K562 (cell line): ENCODE measurements at regions not wholly inside any gene's neighbourhood (a gene's known extent, or its start where the extent isn't known, plus 50 kb on each side); places are given as distances from the start of the nearest gene placed in this dataset.

Experiments used
- ATAC-seq: fragments of 200-7000 bp; cut with Tn5 transposase; 3 replicates; pipeline ENCODE4 v1.9.1; 2020; ENCODE audit warnings: moderate library complexity
- BruUV-seq: library from RNA; stranded (reverse); fragments of 400-500 nt; replicated peaks from 2 replicates; lab custom pipeline; 2021; lab: Mats Ljungman, UMichigan
- CTCF ChIA-PET: fragments of 300-600 bp; formaldehyde crosslinking; extraction: SDS; loops from one replicate; lab custom pipeline; 2021; ENCODE audit warnings: low intra/inter-chr PET ratio; lab: Yijun Ruan, JAX
- POLR2A ChIA-PET: fragments of 300-600, 350-650 bp; sonication (Branson Sonifier 250); formaldehyde crosslinking; extraction: SDS; loops from one replicate; lab custom pipeline; 2021; ENCODE audit warnings: antibody characterized with exemption, inconsistent platforms; lab: Yijun Ruan, JAX
- DNase-seq, 4 experiments: peaks; one replicate each; pipeline versions ENCODE4 v3.0.0 to v3.0.0-alpha.2; 2011 to 2018; ENCODE audit warnings: low spot score in 3 of 4, mixed read lengths in 3 of 4; ENCODE audit errors: extremely low read depth in 1 of 4
- FAIRE-seq: peaks from 2 replicates; lab custom pipeline; 2011; peaks lifted over from hg19 to GRCh38; lab: Jason Lieb, UNC
- H2AFZ ChIP-seq: 2 replicates; pipeline ENCODE4 v1.6.0; 2011; ENCODE audit warnings: low read depth, low read length, control low read depth, inconsistent platforms
- H3K27ac ChIP-seq: fragments of 200-600 bp; 3 replicates; pipeline ENCODE4 v1.8.0; 2011; ENCODE audit warnings: low read depth, mild to moderate bottlenecking, control low read depth, inconsistent platforms, low read length, moderate library complexity, mixed read lengths; ENCODE audit errors: extremely low read depth
- H3K27me3 ChIP-seq, 2 experiments: fragments of 300-600 bp in 1 of 2; 2 replicates in 1 of 2; 3 replicates in 1 of 2; pipeline versions ENCODE4 v1.6.0 to v1.8.0; 2011; ENCODE audit warnings: inconsistent platforms in 2 of 2, low read length in 2 of 2, mild to moderate bottlenecking in 1 of 2, mixed read lengths in 1 of 2, moderate library complexity in 1 of 2; ENCODE audit not compliant: control insufficient read depth in 2 of 2, insufficient read depth in 2 of 2
- H3K36me3 ChIP-seq: fragments of 300-600 bp; 3 replicates; pipeline ENCODE4 v1.8.0; 2011; ENCODE audit warnings: mild to moderate bottlenecking, low read length, inconsistent platforms; ENCODE audit not compliant: control insufficient read depth, insufficient read depth
- H3K4me1 ChIP-seq, 2 experiments: fragments of 200-600 bp in 1 of 2; replicated peaks in 1 of 2; 2 replicates in 1 of 2; 3 replicates in 1 of 2; pipeline versions ENCODE4 v1.5.1 to v1.8.0; 2011; ENCODE audit warnings: inconsistent platforms in 2 of 2, low read length in 2 of 2, mild to moderate bottlenecking in 1 of 2, mixed read lengths in 1 of 2, moderate library complexity in 1 of 2; ENCODE audit not compliant: control insufficient read depth in 2 of 2, insufficient read depth in 2 of 2
- H3K4me2 ChIP-seq: 2 replicates; pipeline ENCODE4 v1.6.1; 2011; ENCODE audit warnings: low read length, control low read depth, inconsistent platforms, mixed read lengths; ENCODE audit not compliant: insufficient read depth
- H3K4me3 ChIP-seq: fragments of 200-600 bp; sonication (generic), shearing (Covaris generic); 2 replicates; pipeline ENCODE4 v1.5.1; 2016; ENCODE audit warnings: control low read depth, inconsistent platforms
- H3K79me2 ChIP-seq: fragments of 200-600 bp; 3 replicates; pipeline ENCODE4 v1.8.0; 2011; ENCODE audit warnings: low read length, inconsistent platforms; ENCODE audit not compliant: control insufficient read depth, insufficient read depth
- H3K9ac ChIP-seq, 2 experiments: 2 replicates each; pipeline versions ENCODE4 v1.6.0 to v1.6.1; 2011; ENCODE audit warnings: low read depth in 2 of 2, low read length in 2 of 2, control low read depth in 1 of 2, inconsistent platforms in 1 of 2, mild to moderate bottlenecking in 1 of 2, mixed read lengths in 1 of 2; ENCODE audit not compliant: insufficient read depth in 1 of 2
- H3K9me1 ChIP-seq: one replicate; pipeline ENCODE4 v1.6.0; 2011; ENCODE audit warnings: inconsistent platforms, mild to moderate bottlenecking, low read length, moderate library complexity; ENCODE audit not compliant: control insufficient read depth, insufficient read depth
- H3K9me3 ChIP-seq: replicated peaks from 2 replicates; pipeline ENCODE4 v1.5.1; 2011; ENCODE audit warnings: low read depth, low read length, inconsistent platforms; ENCODE audit not compliant: control insufficient read depth, insufficient read depth
- H4K20me1 ChIP-seq: replicated peaks from 2 replicates; pipeline ENCODE4 v1.6.1; 2011; ENCODE audit warnings: low read length, inconsistent platforms, mixed read lengths; ENCODE audit not compliant: control insufficient read depth, insufficient read depth
- ESRRB ChIP-seq: fragments of 250-450 bp; sonication (Bioruptor Pico); IDR thresholded peaks from 2 replicates; pipeline ENCODE4 v1.5.0; 2020; ENCODE audit warnings: mild to moderate bottlenecking, moderate library complexity, borderline replicate concordance
- GABPB2 ChIP-seq: fragments of 250-450 bp; sonication (Bioruptor Pico); conservative IDR thresholded peaks from 2 replicates; pipeline ENCODE4 v1.5.1; 2021; ENCODE audit warnings: mild to moderate bottlenecking
- KDM1A ChIP-seq, 2 experiments: fragments of 450-650 bp; IDR thresholded peaks; 2 replicates each; pipeline ENCODE4 v1.6.1; 2016; ENCODE audit warnings: mild to moderate bottlenecking in 2 of 2
- KLF6 ChIP-seq: fragments of 250-450 bp; sonication (Bioruptor Pico); IDR thresholded peaks from 2 replicates; pipeline ENCODE4 v1.4.0; 2020; ENCODE audit warnings: mild to moderate bottlenecking, moderate library complexity, borderline replicate concordance
- RFX5 ChIP-seq: IDR thresholded peaks from 2 replicates; pipeline ENCODE4 v1.6.1; 2011; ENCODE audit warnings: low read depth, mild to moderate bottlenecking, improper control_type of control experiment, low read length
- SP2 ChIP-seq: IDR thresholded peaks from 2 replicates; pipeline ENCODE4 v1.6.1; 2011; ENCODE audit warnings: mild to moderate bottlenecking, low read depth, low read length, moderate library complexity; ENCODE audit not compliant: poor library complexity, severe bottlenecking; ENCODE audit errors: extremely low read depth
- ZNF41 ChIP-seq: fragments of 250-450 bp; sonication (Bioruptor Pico); conservative IDR thresholded peaks from 2 replicates; pipeline ENCODE4 v1.4.0; 2020; ENCODE audit warnings: mild to moderate bottlenecking
- ZNF589 ChIP-seq: fragments of 200-800 bp; sonication (Bioruptor generic); IDR thresholded peaks from 2 replicates; pipeline ENCODE4 v1.6.1; 2016; ENCODE audit warnings: low read depth, missing genetic modification characterization, missing compliant biosample characterization
- ZNF764 ChIP-seq: fragments of 250-450 bp; sonication (Bioruptor Pico); IDR thresholded peaks from 2 replicates; pipeline ENCODE4 v1.4.0; 2020; ENCODE audit warnings: low read depth, mild to moderate bottlenecking, moderate library complexity
- WGBS: fragments of 100-300 bp; shearing (Covaris generic); methylation state at CpG from one replicate; pipeline ENCODE4 v1.1.6; 2016; ENCODE audit warnings: low coverage, mixed read lengths; ENCODE audit not compliant: insufficient coverage; ENCODE audit errors: missing lambda C conversion rate; 5-methylcytosine and 5-hydroxymethylcytosine counted together
- in situ Hi-C: fragments of 300-500 bp; cut with MboI; formaldehyde crosslinking; loops from 4 replicates; pipeline ENCODE4 v1.15.0; 2018; ENCODE audit warnings: inconsistent platforms, mixed read lengths
- intact Hi-C: fragments of 100-400 bp; cut with micrococcal nuclease; formaldehyde crosslinking; loops from 2 replicates; pipeline ENCODE4 v1.14.2; 2022
- TF ChIP-seq, protein P1 (sequence below): fragments of 450-650 bp; IDR thresholded peaks from 2 replicates; pipeline ENCODE4 v1.6.1; 2016; ENCODE audit warnings: low read depth
- TF ChIP-seq, protein P2 (sequence below), 2 experiments: IDR thresholded peaks; 2 replicates each; pipeline ENCODE4 v1.6.1; 2012; ENCODE audit warnings: improper control_type of control experiment in 2 of 2, low read depth in 2 of 2, low read length in 2 of 2, borderline replicate concordance in 1 of 2

DNA sequence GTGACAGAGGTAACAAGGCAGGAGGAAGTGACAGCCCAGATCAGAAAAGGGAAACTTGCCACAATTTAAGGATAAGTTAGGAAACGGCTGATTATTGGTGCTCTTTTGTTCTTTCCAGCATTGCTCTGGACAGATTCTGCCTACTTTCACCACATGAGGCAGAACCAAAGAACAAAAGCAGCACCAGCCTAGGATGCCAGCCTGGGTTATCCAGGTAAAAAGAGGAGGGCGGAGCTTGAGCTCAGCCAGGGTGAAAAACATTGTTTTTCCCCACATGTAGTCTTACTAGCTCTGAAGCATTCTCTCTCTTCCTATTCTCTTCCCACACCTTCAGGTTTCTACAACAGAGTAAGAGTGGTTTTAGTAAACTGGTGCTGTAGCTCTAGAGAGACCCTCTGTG, 300.5 kb downstream of the TMX3 start (continued):
- TF ChIP-seq, protein P1, sequence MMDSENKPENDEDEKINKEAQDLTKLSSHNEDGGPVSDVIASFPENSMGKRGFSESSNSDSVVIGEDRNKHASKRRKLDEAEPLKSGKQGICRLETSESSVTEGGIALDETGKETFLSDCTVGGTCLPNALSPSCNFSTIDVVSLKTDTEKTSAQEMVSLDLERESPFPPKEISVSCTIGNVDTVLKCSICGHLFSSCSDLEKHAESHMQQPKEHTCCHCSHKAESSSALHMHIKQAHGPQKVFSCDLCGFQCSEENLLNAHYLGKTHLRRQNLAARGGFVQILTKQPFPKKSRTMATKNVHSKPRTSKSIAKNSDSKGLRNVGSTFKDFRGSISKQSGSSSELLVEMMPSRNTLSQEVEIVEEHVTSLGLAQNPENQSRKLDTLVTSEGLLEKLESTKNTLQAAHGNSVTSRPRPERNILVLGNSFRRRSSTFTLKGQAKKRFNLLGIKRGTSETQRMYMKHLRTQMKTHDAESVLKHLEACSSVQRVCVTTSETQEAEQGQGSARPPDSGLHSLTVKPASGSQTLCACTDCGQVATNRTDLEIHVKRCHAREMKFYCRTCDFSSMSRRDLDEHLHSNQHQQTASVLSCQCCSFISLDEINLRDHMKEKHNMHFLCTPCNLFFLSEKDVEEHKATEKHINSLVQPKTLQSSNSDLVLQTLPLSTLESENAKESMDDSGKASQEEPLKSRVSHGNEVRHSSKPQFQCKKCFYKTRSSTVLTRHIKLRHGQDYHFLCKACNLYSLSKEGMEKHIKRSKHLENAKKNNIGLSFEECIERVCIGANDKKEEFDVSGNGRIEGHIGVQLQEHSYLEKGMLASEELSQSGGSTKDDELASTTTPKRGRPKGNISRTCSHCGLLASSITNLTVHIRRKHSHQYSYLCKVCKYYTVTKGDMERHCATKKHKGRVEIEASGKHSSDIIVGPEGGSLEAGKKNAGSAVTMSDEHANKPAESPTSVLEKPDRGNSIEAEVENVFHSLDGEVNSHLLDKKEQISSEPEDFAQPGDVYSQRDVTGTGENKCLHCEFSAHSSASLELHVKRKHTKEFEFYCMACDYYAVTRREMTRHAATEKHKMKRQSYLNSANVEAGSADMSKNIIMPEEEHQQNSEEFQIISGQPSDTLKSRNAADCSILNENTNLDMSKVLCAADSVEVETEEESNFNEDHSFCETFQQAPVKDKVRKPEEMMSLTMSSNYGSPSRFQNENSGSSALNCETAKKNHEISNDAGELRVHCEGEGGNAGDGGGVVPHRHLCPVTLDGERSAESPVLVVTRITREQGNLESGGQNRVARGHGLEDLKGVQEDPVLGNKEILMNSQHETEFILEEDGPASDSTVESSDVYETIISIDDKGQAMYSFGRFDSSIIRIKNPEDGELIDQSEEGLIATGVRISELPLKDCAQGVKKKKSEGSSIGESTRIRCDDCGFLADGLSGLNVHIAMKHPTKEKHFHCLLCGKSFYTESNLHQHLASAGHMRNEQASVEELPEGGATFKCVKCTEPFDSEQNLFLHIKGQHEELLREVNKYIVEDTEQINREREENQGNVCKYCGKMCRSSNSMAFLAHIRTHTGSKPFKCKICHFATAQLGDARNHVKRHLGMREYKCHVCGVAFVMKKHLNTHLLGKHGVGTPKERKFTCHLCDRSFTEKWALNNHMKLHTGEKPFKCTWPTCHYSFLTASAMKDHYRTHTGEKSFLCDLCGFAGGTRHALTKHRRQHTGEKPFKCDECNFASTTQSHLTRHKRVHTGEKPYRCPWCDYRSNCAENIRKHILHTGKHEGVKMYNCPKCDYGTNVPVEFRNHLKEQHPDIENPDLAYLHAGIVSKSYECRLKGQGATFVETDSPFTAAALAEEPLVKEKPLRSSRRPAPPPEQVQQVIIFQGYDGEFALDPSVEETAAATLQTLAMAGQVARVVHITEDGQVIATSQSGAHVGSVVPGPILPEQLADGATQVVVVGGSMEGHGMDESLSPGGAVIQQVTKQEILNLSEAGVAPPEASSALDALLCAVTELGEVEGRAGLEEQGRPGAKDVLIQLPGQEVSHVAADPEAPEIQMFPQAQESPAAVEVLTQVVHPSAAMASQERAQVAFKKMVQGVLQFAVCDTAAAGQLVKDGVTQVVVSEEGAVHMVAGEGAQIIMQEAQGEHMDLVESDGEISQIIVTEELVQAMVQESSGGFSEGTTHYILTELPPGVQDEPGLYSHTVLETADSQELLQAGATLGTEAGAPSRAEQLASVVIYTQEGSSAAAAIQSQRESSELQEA: no peak

DNA sequence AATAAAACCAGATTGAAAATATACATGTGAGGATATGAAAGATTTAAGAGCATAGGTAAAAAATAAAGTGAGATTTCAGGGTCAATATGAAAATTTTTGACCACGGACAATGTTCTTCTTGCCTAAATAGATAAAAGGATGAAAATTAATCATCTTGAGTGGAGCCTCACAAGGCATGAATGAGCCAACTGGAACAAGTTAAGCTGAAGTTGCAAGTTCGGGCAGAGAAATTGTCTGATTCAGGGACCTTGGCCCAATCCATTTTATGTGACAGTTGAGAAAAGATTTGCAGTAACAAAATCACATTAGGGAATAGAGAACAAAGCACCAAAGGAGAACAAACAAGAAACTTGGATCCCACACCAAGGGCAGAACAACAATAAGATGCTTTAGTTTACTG, 305.3 kb downstream of the TMX3 start:
- intact Hi-C loops (no loop called here), in situ Hi-C loops (no loop called here)
- FAIRE-seq (no peak), ATAC-seq (no peak), DNase-seq (no peak)
- H3K4me2 ChIP-seq: no peak overlapping the region
- H3K9me1 ChIP-seq: no peaks in the 10 kb centered on the region
- CTCF ChIA-PET: no interaction called here
- no peak overlapping the region for H3K27ac ChIP-seq
- H2AFZ ChIP-seq: no peak overlapping the region
- H3K27me3 ChIP-seq: no peaks in the 10 kb centered on the region
- H3K4me3 ChIP-seq: no peak overlapping the region
- POLR2A ChIA-PET: no interaction called here
- no peaks in the 10 kb centered on the region for H3K36me3 ChIP-seq
- BruUV-seq: no TSS peak
- H3K9me3 ChIP-seq: no peaks in the 10 kb centered on the region
- 0% methylated on average over 2 of the region's 2 CpGs for WGBS
- H4K20me1 ChIP-seq: no peaks in the 10 kb centered on the region
- H3K79me2 ChIP-seq: no peaks in the 10 kb centered on the region
- H3K9ac ChIP-seq: no peak overlapping the region
- no peaks in the 10 kb centered on the region for H3K4me1 ChIP-seq
- no peak for TF ChIP-seq ZNF764
- TF ChIP-seq ZNF589 (CRISPR knock-in tag): no peak
- TF ChIP-seq SP2: no peak
- TF ChIP-seq GABPB2 (CRISPR knock-in tag): no peak
- TF ChIP-seq ZNF41: no peak
- TF ChIP-seq, protein P2, sequence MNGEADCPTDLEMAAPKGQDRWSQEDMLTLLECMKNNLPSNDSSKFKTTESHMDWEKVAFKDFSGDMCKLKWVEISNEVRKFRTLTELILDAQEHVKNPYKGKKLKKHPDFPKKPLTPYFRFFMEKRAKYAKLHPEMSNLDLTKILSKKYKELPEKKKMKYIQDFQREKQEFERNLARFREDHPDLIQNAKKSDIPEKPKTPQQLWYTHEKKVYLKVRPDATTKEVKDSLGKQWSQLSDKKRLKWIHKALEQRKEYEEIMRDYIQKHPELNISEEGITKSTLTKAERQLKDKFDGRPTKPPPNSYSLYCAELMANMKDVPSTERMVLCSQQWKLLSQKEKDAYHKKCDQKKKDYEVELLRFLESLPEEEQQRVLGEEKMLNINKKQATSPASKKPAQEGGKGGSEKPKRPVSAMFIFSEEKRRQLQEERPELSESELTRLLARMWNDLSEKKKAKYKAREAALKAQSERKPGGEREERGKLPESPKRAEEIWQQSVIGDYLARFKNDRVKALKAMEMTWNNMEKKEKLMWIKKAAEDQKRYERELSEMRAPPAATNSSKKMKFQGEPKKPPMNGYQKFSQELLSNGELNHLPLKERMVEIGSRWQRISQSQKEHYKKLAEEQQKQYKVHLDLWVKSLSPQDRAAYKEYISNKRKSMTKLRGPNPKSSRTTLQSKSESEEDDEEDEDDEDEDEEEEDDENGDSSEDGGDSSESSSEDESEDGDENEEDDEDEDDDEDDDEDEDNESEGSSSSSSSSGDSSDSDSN (IDR thresholded peaks at IDR 0.05; ENCODE audit: borderline replicate concordance in 1 of 2, low read depth in 2 of 2, low read length in 2 of 2): no peak
- no peak for TF ChIP-seq RFX5
- TF ChIP-seq KDM1A (IDR thresholded peaks at IDR 0.05): no peak
- no peak for TF ChIP-seq ESRRB
- no peak for TF ChIP-seq KLF6 (CRISPR knock-in tag)
